ENCODE measurements at regions not wholly inside any gene's neighbourhood (a gene's known extent, or its start where the extent isn't known, plus 50 kb on each side); places are given as distances from the start of the nearest gene placed in this dataset.

- TF ChIP-seq POLR2A (IDR thresholded peaks at IDR 0.05; ENCODE audit: low read depth, low read length) (no peak), CTCF (IDR thresholded peaks at IDR 0.05; ENCODE audit: extremely low read depth in 1 of 2, insufficient read depth in 1 of 2, low read depth in 1 of 2, low read length in 2 of 2) (no peak), MAX (IDR thresholded peaks at IDR 0.05; ENCODE audit: insufficient read depth, insufficient read length) (no peak), GATA2 (IDR thresholded peaks at IDR 0.05; ENCODE audit: insufficient read depth, insufficient read length, low read depth, low read length) (no peak), EZH2 (IDR thresholded peaks at IDR 0.05; ENCODE audit: borderline replicate concordance, low read depth, low read length, severe bottlenecking) (no peak), POLR2AphosphoS5 (IDR thresholded peaks at IDR 0.05; ENCODE audit: insufficient read depth, low read depth, low read length) (no peak), MYC (IDR thresholded peaks at IDR 0.05; ENCODE audit: low read depth, low read length) (no peak)
Observed at GRCh38 chr18:26677957-26678356, 129.6 kb upstream of the KCTD1 start.

All from endothelial cell of umbilical vein (primary cell).